HL-60 (cell line): ENCODE measurements at regions not wholly inside any gene's neighbourhood (a gene's known extent, or its start where the extent isn't known, plus 50 kb on each side); places are given as distances from the start of the nearest gene placed in this dataset.

ENCODE experiments used
- CTCF ChIP-seq: IDR thresholded peaks from one replicate; pipeline ENCODE4 v1.5.1; 2011; ENCODE audit warnings: low read length, control low read depth, inconsistent platforms; ENCODE audit not compliant: insufficient read depth
- GABPA ChIP-seq: IDR thresholded peaks from 2 replicates; pipeline ENCODE4 v1.6.1; 2012; ENCODE audit warnings: low read depth
- POLR2AphosphoS5 ChIP-seq: IDR thresholded peaks from 2 replicates; pipeline ENCODE4 v1.6.1; 2012; ENCODE audit warnings: low read depth
- REST ChIP-seq: IDR thresholded peaks from 2 replicates; pipeline ENCODE4 v1.6.1; 2012; ENCODE audit warnings: low read depth; ENCODE audit not compliant: insufficient replicate concordance

GRCh38 chr5:67992923-67993322 is 222.6 kb upstream of the PIK3R1 start:
- TF ChIP-seq CTCF (no peak), REST (no peak), POLR2AphosphoS5 (no peak), GABPA (no peak)
